Mucosa of gallbladder (tissue), 1 donor: ENCODE measurements at regions not wholly inside any gene's neighbourhood (a gene's known extent, or its start where the extent isn't known, plus 50 kb on each side); places are given as distances from the start of the nearest gene placed in this dataset.

Experiments used
- DNase-seq: peaks from one replicate; pipeline ENCODE4 v3.0.0-alpha.2; 2020; ENCODE audit warnings: low spot score
- donor health status: DM: no; HTN: no; CAD: no.

- DNase-seq = no peak
These were observed 278.9 kb upstream of the CRY1 start for GRCh38 chr12:107372229-107372658.

DNA sequence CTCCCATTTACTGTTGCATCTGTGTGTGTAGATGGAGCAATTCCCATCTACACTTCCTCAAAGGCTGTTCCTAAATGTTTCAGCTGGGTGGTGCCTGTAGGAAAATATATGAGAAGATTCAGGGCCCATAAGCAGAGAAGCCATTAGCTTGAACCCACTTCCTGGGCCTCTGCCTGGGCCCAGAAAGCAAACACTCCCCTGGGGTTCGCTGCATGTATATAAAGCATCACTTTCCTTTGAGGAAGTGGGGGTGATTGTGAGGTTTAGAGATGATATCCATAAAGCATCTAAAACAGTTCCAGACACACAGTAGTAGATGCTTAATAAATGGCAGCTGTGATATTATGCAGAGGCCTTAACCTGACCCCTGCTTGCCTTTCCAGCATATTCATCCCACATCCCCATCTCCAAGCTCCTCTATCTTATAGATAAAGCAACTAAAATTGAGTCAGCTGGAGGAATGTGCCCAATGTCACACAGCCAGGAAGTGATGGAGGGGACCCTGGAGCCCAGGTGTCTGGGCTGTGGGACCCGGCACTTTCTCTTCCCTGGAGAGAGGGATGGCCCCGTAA lies 280.0 kb upstream of the CRY1 start:
- DNase-seq = no peak

GRCh38 chr12:107374161-107374840 lies 281.0 kb upstream of the CRY1 start:
- no peak for DNase-seq

DNA sequence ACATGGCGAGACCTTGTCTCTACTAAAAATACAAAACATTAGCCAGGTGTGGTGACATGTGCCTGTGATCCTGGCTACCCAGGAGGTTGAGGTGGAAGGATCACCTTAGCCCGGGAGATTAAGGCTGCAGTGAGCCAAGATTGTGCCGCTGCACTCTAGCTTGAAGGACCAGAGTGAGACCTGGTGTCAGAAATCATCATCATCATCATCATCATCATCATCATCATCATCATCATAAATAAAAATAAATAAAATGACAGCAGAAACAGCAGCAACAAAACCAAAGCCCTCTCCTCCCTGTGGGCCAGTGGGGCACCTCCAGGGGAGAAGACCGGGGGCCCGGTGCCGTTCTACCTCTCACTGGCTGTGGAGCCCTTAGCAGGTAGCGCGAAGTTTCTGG lies 281.9 kb upstream of the CRY1 start:
- DNase-seq = no peak

DNA sequence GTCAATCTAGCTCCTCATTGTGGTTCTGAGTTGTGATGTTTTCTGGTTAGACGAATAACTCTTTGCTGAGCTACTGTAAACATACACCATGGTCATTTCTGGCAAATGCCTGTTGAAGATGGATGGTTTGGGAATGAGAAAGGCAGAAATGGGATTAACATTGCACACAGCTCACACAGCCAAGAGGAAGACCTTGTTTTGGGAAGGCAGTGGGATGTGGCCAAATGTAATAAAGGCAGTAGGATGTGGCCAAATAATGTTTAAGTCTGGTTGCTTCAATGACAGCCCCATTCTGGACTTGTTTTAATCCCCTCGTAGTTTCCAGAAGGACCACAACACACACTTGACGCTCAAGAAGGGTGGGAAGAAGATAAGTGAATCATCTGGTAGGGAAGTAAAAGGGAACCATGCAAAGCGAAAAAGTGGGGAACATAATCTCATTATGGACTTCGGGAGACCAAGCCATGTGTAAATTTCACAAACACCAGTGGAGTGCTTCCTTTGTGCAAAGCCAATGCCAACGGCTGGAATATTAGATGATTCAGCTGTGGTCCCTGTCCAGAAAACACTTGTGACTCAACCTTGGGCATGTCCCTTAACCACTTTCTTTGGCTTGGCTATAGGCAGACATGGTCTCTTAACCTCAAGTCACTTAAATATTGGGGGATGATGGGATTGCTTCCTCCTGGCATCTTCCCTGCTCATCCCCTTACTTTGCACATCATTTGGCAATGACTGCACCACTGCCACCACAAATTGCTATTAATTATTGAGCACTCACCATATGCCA lies 284.4 kb upstream of the CRY1 start:
- no peak for DNase-seq

- no peak for DNase-seq
These were observed 285.3 kb upstream of the CRY1 start for GRCh38 chr12:107378609-107379008.

- peak; percentile 46 for DNase-seq
These were observed 285.9 kb upstream of the CRY1 start for GRCh38 chr12:107379142-107379851.

DNA sequence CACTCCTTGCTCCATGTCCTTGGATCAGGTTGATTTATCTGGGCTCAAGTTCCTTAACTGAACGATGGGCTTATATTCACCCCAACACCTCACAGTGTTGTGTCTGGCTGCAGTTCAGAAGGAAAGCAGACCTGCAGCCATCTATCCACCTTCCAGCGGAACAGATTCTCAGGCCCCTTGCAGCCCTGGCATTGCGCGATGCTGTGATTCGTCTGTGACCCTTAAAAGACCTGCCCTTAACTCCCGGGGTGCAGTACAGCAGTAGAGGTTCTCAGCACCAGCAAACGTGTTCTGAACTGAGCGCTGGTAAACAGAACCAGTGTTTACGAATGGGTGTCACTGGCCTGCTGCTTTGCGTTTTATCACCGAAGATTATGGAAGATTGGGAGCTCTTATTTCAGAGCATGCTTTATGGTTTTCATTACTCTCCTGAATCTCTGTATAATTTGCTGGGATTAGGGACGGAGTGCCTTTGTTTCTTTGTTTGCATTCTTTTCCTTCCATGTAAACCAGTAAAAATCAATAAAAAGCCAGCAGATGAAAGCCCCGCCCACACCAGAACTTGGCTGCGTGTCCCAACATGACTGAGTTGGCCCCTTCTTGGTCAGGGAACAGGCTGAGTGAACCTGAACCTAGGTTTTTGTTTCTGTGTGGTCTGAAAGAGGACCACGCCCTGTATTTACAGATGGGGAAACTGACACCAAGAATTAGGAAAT lies 286.7 kb upstream of the CRY1 start:
- DNase-seq = peak; percentile 84

- no peak for DNase-seq
These were observed 291.3 kb upstream of the CRY1 start for GRCh38 chr12:107384645-107385044.

DNA sequence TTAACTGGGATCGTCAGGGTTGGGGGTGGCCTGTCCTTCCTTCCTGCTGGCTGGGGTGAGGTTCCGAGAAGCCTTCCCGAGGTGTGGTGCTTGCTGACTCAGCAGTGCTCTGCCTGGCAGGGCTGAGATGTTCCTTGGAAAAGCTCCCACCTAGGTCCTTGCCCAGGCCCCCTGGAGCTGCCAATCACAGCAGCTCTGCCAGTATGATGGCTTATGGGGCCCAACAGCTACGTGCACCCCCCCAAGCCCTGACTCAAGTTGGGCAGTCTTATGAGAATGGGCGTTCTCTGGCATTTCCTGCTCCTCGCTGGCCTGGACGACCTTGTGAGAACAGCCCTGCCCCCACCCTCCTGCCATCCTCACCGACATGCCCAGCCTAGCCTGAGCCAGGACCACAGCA lies 292.2 kb upstream of the CRY1 start:
- DNase-seq = no peak

GRCh38 chr12:107386569-107386968 lies 293.2 kb upstream of the CRY1 start:
- no peak for DNase-seq

DNA sequence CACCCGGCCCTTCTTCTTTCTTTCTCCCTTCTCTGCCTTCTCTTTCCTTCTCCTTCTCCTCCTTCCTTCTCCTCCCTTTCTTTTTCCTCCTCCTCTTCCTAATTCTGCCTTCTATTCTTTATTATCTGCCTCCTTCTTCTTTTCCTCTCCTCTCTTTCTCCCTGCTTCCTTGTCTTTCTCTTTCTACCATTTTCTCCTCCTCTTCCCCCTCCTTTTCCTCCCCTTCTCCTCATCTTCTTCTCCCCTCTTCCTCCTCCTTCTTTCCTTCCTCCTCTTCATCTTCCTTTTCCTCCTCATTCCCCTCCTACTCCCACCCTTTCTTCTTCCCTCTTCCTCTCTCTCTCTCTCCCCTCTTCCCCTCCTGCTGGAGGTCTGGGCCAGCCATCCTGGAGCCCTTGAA lies 294.9 kb upstream of the CRY1 start:
- no peak for DNase-seq

DNA sequence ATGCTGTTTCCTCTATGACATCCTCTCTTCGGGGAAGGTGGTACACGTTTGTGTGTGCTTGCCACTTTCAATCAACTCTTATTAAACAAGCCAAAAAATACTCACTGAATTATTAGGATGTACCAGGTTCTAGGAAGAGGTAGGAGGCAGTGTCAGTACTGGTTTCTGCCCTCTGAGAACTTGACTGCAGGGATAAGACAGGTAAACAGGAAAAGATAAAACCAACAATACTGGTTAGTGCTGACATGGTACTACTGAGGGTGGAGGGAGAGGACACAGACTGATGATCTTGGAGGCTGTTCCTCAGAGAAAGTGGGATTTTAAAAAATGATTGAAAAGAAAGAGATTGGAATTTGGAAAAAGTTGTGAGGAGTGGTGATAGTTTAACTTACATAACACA lies 295.2 kb upstream of the PWP1 start:
- no peak for DNase-seq

GRCh38 chr12:107393043-107393717 lies 292.4 kb upstream of the PWP1 start:
- DNase-seq = no peak

- DNase-seq = no peak
These were observed 290.9 kb upstream of the PWP1 start for GRCh38 chr12:107394693-107395092.

- DNase-seq = no peak
These were observed 289.8 kb upstream of the PWP1 start for GRCh38 chr12:107395817-107396216.

DNA sequence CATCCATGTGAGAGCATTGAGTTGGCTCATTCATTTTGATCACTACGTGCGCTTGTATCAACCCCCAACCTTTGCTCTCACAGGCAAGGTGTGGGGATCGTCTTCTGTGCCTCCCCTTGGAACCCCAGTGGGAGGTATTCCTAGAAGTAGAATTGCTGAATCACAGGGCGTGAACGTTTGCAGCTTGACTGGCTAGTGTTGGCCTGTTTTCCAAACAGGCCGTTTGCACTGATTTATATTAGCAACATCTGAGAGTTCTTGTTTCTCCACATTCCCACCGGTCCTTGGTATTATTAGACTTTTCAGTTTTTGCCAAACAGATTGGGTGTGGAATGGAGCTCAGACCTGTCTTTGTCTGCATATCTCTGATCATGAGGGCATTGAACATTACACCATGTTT lies 288.6 kb upstream of the PWP1 start:
- no peak for DNase-seq

DNA sequence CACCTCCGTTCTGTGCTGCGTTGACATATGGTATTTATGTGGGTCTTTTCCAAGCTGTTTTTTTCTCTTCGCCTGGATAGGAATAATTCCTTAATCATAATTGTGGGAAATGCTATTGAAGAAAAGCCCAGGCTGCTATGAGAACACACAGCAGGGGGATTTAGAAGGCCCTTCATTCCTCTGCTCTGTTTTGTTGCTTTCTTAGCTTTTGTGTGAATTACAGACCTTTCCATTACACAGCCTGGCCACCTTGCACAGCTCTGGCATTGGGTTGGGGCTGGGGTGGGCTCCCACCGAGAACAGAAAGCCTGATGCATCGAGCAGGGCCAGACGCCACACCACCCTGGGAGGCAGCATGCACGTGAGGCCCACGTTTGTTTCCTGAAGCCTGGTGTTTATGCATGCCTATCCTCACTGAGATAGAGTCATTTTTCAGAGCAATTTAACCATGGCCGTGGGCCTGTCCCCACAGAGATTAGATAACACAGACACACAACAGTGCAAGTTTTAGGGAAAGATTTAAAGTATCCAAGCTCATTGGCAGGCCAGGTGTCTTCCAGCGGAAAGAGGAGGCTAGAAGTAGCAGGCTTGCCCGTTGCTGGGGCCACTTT lies 287.6 kb upstream of the PWP1 start:
- no peak for DNase-seq

- DNase-seq = no peak
These were observed 286.6 kb upstream of the PWP1 start for GRCh38 chr12:107399046-107399445.

GRCh38 chr12:107400686-107401447 lies 284.7 kb upstream of the PWP1 start:
- DNase-seq = no peak
